Osteocyte (in vitro differentiated cells): ENCODE measurements at regions not wholly inside any gene's neighbourhood (a gene's known extent, or its start where the extent isn't known, plus 50 kb on each side); places are given as distances from the start of the nearest gene placed in this dataset.
"Not testable (repeated sequence)": the region's sequence is repeated elsewhere in the genome, so short reads cannot be mapped to it uniquely, and the experiment has no call there.

Experiments
- DNase-seq: peaks from one replicate; pipeline ENCODE4 v3.0.0; 2021; ENCODE audit warnings: mixed read lengths; ENCODE audit not compliant: unreplicated experiment; ENCODE audit errors: extremely low spot score
- H3K27ac Mint-ChIP-seq: one replicate; pipeline ENCODE4 v1.8.0; 2021; ENCODE audit warnings: mild to moderate bottlenecking, mixed read lengths; ENCODE audit not compliant: unreplicated experiment
- H3K27me3 Mint-ChIP-seq: one replicate; pipeline ENCODE4 v1.8.0; 2021; ENCODE audit warnings: mixed read lengths; ENCODE audit not compliant: unreplicated experiment
- H3K36me3 Mint-ChIP-seq: one replicate; pipeline ENCODE4 v1.8.0; 2021; ENCODE audit warnings: mixed read lengths; ENCODE audit not compliant: unreplicated experiment
- H3K4me1 Mint-ChIP-seq: one replicate; pipeline ENCODE4 v1.8.0; 2021; ENCODE audit warnings: mixed read lengths; ENCODE audit not compliant: unreplicated experiment
- H3K4me3 Mint-ChIP-seq: one replicate; pipeline ENCODE4 v1.8.0; 2021; ENCODE audit warnings: mild to moderate bottlenecking, moderate library complexity, mixed read lengths; ENCODE audit not compliant: unreplicated experiment
- H3K9me3 Mint-ChIP-seq: one replicate; pipeline ENCODE4 v1.8.0; 2021; ENCODE audit warnings: mixed read lengths; ENCODE audit not compliant: unreplicated experiment
- TF ChIP-seq, protein P1 (sequence below): fragments of 200-600 bp; sonication (generic); IDR thresholded peaks from 2 replicates; pipeline ENCODE4 v1.5.0; 2021; ENCODE audit warnings: antibody characterized with exemption, mild to moderate bottlenecking, moderate library complexity

- no peak overlapping the region for H3K27ac Mint-ChIP-seq
- H3K36me3 Mint-ChIP-seq: no peaks in the 10 kb centered on the region
- H3K4me3 Mint-ChIP-seq: no peak overlapping the region
- no peak for DNase-seq
- H3K9me3 Mint-ChIP-seq: no peaks in the 10 kb centered on the region
- peaks cover 48% of the 10 kb centered on the region for H3K27me3 Mint-ChIP-seq
- H3K4me1 Mint-ChIP-seq: no peaks in the 10 kb centered on the region
- TF ChIP-seq, protein P1, sequence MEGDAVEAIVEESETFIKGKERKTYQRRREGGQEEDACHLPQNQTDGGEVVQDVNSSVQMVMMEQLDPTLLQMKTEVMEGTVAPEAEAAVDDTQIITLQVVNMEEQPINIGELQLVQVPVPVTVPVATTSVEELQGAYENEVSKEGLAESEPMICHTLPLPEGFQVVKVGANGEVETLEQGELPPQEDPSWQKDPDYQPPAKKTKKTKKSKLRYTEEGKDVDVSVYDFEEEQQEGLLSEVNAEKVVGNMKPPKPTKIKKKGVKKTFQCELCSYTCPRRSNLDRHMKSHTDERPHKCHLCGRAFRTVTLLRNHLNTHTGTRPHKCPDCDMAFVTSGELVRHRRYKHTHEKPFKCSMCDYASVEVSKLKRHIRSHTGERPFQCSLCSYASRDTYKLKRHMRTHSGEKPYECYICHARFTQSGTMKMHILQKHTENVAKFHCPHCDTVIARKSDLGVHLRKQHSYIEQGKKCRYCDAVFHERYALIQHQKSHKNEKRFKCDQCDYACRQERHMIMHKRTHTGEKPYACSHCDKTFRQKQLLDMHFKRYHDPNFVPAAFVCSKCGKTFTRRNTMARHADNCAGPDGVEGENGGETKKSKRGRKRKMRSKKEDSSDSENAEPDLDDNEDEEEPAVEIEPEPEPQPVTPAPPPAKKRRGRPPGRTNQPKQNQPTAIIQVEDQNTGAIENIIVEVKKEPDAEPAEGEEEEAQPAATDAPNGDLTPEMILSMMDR: no peak
These were observed 132.7 kb upstream of the CALCR start for GRCh38 chr7:93707249-93707648.

DNA sequence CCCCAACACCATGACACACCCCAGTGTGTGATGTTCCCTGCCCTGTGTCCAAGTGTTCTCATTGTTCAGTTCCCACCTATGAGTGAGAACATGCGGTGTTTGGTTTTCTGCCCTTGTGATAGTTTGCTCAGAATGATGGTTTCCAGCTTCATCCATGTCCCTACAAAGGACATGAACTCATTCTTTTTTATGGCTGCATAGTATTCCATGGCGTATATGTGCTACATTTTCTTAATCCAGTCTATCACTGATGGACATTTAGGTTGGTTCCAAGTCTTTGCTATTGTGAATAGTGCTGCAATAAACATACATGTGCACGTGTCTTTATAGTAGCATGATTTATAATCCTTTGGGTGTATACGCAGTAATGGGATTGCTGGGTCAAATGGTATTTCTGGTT lies 131.6 kb upstream of the CALCR start:
- not testable (repeated sequence) for DNase-seq, H3K27ac Mint-ChIP-seq, H3K4me1 Mint-ChIP-seq, H3K9me3 Mint-ChIP-seq, H3K4me3 Mint-ChIP-seq, H3K36me3 Mint-ChIP-seq
- H3K27me3 Mint-ChIP-seq: peaks cover 44% of the 10 kb centered on the region

GRCh38 chr7:93704217-93704616 lies 129.7 kb upstream of the CALCR start:
- no peaks in the 10 kb centered on the region for H3K36me3 Mint-ChIP-seq
- no peak overlapping the region for H3K4me3 Mint-ChIP-seq
- H3K27ac Mint-ChIP-seq: no peak overlapping the region
- DNase-seq: no peak
- TF ChIP-seq, protein P1: no peak
- peaks cover 49% of the 10 kb centered on the region for H3K27me3 Mint-ChIP-seq
- no peaks in the 10 kb centered on the region for H3K4me1 Mint-ChIP-seq
- no peaks in the 10 kb centered on the region for H3K9me3 Mint-ChIP-seq

- Mint-ChIP-seq H3K36me3 (no peaks in the 10 kb centered on the region), H3K4me3 (no peak overlapping the region), H3K9me3 (no peaks in the 10 kb centered on the region), H3K4me1 (no peaks in the 10 kb centered on the region), H3K27ac (no peak overlapping the region), H3K27me3 (peaks cover 31% of the 10 kb centered on the region)
- TF ChIP-seq, protein P1: no peak
- no peak for DNase-seq
These were observed 123.4 kb upstream of the CALCR start for GRCh38 chr7:93697901-93698300.

DNA sequence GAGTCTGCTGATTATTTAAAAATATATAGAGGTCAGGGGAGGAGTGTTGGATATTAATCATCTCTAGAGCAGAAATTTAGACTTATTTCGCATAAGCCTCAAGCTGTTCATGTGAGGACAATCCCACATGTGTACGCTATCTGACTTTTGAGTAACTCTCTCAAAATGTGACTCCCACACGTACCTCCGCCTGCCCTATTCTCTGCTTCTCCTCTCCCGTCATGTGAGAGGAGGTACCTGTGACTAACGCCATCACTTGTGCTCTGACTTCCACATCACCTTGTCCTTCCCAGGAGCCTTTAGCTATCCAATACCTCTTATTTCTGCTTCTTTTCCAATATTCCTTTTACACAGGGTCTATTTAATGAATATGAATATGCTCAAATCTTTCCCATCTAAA lies 119.3 kb upstream of the CALCR start:
- no peak overlapping the region for H3K27ac Mint-ChIP-seq
- H3K36me3 Mint-ChIP-seq: no peaks in the 10 kb centered on the region
- DNase-seq: no peak
- no peaks in the 10 kb centered on the region for H3K4me1 Mint-ChIP-seq
- TF ChIP-seq, protein P1: no peak
- no peak overlapping the region for H3K4me3 Mint-ChIP-seq
- no peaks in the 10 kb centered on the region for H3K9me3 Mint-ChIP-seq
- H3K27me3 Mint-ChIP-seq: peaks cover 27% of the 10 kb centered on the region

DNA sequence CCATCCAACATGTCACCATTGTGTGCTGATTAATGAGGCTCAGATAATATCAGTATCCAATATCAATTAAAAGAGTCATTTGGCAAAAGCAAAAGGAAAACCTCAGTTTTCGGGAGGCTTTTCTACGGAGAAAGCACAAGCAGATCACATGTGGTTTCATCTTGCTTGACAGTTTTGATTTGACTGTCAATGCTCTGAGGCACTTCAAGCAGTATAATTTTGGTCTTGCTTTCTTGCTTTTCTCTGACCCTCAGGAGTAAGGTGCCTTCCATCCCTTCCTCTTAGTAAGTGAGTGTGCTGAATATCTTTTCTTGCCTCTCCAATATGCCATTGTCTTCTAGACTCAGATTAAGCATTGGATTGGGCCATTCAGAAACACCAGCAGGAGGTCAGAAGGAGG lies 115.5 kb upstream of the CALCR start:
- TF ChIP-seq, protein P1: no peak
- Mint-ChIP-seq H3K9me3 (no peaks in the 10 kb centered on the region), H3K36me3 (no peaks in the 10 kb centered on the region), H3K4me3 (no peak overlapping the region), H3K4me1 (no peaks in the 10 kb centered on the region), H3K27ac (no peak overlapping the region), H3K27me3 (peaks cover 37% of the 10 kb centered on the region)
- no peak for DNase-seq
